ENCODE measurements at regions not wholly inside any gene's neighbourhood (a gene's known extent, or its start where the extent isn't known, plus 50 kb on each side); places are given as distances from the start of the nearest gene placed in this dataset.
"Not testable (repeated sequence)": the region's sequence is repeated elsewhere in the genome, so short reads cannot be mapped to it uniquely, and the experiment has no call there.

- no peaks in the 10 kb centered on the region for H3K27me3 ChIP-seq (ENCODE audit: insufficient read depth)
- H3K27ac ChIP-seq (ENCODE audit: low read depth in 2 of 2, low read length in 1 of 2) = no peak overlapping the region
- WGBS (ENCODE audit: low lambda C conversion rate) = 83% methylated on average over 1 of the region's 1 CpG
- DNase-seq = no peak
- no peak overlapping the region for H3K4me2 ChIP-seq
- H3K9me3 ChIP-seq = 0 out of 2 replicates have a peak, but pooled peaks cover 5% of the 10 kb centered on the region
- H3K36me3 ChIP-seq (replicated peaks in 1 of 2; ENCODE audit: control insufficient read depth in 1 of 2, insufficient read depth in 2 of 2, low read length in 1 of 2) = no peaks in the 10 kb centered on the region
- no peak overlapping the region for H3K4me3 ChIP-seq (ENCODE audit: low read depth in 2 of 2, low read length in 1 of 2)
- ChIA-PET CTCF (no interaction called here), POLR2A (no interaction called here)
- peaks cover 13% of the 10 kb centered on the region for H3F3A ChIP-seq (replicated peaks; ENCODE audit: insufficient read depth)
- no peaks in the 10 kb centered on the region for H3K79me2 ChIP-seq (ENCODE audit: insufficient read depth)
- H3K4me1 ChIP-seq (ENCODE audit: control insufficient read depth in 1 of 2, insufficient read depth in 2 of 2, low read depth in 1 of 2, low read length in 1 of 2) = no peaks in the 10 kb centered on the region
- no peaks in the 10 kb centered on the region for H3K9me2 ChIP-seq
- no peak overlapping the region for H2AFZ ChIP-seq (ENCODE audit: low read depth)
- no peak overlapping the region for H3K9ac ChIP-seq
- no peak for TF ChIP-seq TCF12 (IDR thresholded peaks at IDR 0.05)
- TF ChIP-seq, protein P1, sequence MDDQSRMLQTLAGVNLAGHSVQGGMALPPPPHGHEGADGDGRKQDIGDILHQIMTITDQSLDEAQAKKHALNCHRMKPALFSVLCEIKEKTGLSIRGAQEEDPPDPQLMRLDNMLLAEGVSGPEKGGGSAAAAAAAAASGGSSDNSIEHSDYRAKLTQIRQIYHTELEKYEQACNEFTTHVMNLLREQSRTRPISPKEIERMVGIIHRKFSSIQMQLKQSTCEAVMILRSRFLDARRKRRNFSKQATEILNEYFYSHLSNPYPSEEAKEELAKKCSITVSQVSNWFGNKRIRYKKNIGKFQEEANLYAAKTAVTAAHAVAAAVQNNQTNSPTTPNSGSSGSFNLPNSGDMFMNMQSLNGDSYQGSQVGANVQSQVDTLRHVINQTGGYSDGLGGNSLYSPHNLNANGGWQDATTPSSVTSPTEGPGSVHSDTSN (IDR thresholded peaks at IDR 0.05) = peak; percentile 17; the same call in 1 of the 2 replicates
- no peaks in the 10 kb centered on the region for H4K20me1 ChIP-seq (ENCODE audit: insufficient read depth)
Measured at GRCh38 chr3:105984837-105985236, 116.0 kb upstream of the CBLB start.

GRCh38 chr3:105986343-105986742, 117.5 kb upstream of the CBLB start:
- DNase-seq; H3K9me2 ChIP-seq; H3K27ac ChIP-seq (ENCODE audit: low read depth in 2 of 2, low read length in 1 of 2); H3K9me3 ChIP-seq; H3K79me2 ChIP-seq (ENCODE audit: insufficient read depth); H3K4me3 ChIP-seq (ENCODE audit: low read depth in 2 of 2, low read length in 1 of 2); CTCF ChIA-PET; H3K27me3 ChIP-seq (ENCODE audit: insufficient read depth); H3K4me1 ChIP-seq (ENCODE audit: control insufficient read depth in 1 of 2, insufficient read depth in 2 of 2, low read depth in 1 of 2, low read length in 1 of 2); H3K36me3 ChIP-seq (replicated peaks in 1 of 2; ENCODE audit: control insufficient read depth in 1 of 2, insufficient read depth in 2 of 2, low read length in 1 of 2); H2AFZ ChIP-seq (ENCODE audit: low read depth); H4K20me1 ChIP-seq (ENCODE audit: insufficient read depth); H3K9ac ChIP-seq; H3K4me2 ChIP-seq; POLR2A ChIA-PET: not testable (repeated sequence)
- 89% methylated on average over 2 of the region's 2 CpGs for WGBS (ENCODE audit: low lambda C conversion rate)
- H3F3A ChIP-seq (replicated peaks; ENCODE audit: insufficient read depth) = peaks cover 13% of the 10 kb centered on the region

DNA sequence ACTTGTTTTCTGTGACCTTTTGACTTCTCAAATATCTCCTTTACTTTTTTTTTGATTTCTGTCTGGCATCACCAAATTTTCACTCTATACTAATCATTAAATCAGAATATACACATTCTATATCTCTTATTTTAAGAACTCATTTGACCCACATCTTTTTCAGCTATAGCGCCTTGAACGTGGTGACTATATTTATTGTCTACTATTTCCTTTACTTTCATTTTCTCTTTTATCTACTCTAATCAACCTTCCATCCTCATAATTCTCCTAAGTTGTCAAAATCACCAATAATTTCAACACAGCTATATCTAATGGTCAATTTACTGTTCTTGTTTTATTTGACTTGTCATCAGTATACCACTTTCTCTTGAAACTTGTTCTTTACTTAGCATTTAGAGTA, 119.0 kb upstream of the CBLB start:
- Histone ChIP-seq H3K9me3 (0 out of 2 replicates have a peak, but pooled peaks cover 5% of the 10 kb centered on the region), H3K9ac (no peak overlapping the region), H3K27ac (ENCODE audit: low read depth in 2 of 2, low read length in 1 of 2) (no peak overlapping the region), H3K4me1 (ENCODE audit: control insufficient read depth in 1 of 2, insufficient read depth in 2 of 2, low read depth in 1 of 2, low read length in 1 of 2) (no peaks in the 10 kb centered on the region), H3K4me3 (ENCODE audit: low read depth in 2 of 2, low read length in 1 of 2) (no peak overlapping the region), H3K79me2 (ENCODE audit: insufficient read depth) (no peaks in the 10 kb centered on the region), H2AFZ (ENCODE audit: low read depth) (no peak overlapping the region), H3F3A (replicated peaks; ENCODE audit: insufficient read depth) (peaks cover 13% of the 10 kb centered on the region), H3K9me2 (no peaks in the 10 kb centered on the region), H4K20me1 (ENCODE audit: insufficient read depth) (no peaks in the 10 kb centered on the region), H3K27me3 (ENCODE audit: insufficient read depth) (no peaks in the 10 kb centered on the region), H3K36me3 (replicated peaks in 1 of 2; ENCODE audit: control insufficient read depth in 1 of 2, insufficient read depth in 2 of 2, low read length in 1 of 2) (no peaks in the 10 kb centered on the region), H3K4me2 (no peak overlapping the region)
- DNase-seq = no peak
- POLR2A ChIA-PET = no interaction called here
- TF ChIP-seq FOSL2 (IDR thresholded peaks at IDR 0.05; ENCODE audit: borderline replicate concordance, low read depth) (no peak), MXI1 (IDR thresholded peaks at IDR 0.05; ENCODE audit: low read depth, low read length) (no peak), TAF1 (IDR thresholded peaks at IDR 0.05; ENCODE audit: borderline replicate concordance, low read depth, low read length) (no peak), NRF1 (IDR thresholded peaks at IDR 0.05; ENCODE audit: low read depth, low read length) (no peak), CTCF (IDR thresholded peaks at IDR 0.05) (no peak), USF2 (IDR thresholded peaks at IDR 0.05; ENCODE audit: borderline replicate concordance, low read depth, low read length) (no peak), SIN3A (IDR thresholded peaks at IDR 0.05; ENCODE audit: borderline replicate concordance, low read depth, low read length) (no peak), CHD2 (IDR thresholded peaks at IDR 0.05; ENCODE audit: low read length, partially characterized antibody) (no peak)
- TF ChIP-seq, protein P2, sequence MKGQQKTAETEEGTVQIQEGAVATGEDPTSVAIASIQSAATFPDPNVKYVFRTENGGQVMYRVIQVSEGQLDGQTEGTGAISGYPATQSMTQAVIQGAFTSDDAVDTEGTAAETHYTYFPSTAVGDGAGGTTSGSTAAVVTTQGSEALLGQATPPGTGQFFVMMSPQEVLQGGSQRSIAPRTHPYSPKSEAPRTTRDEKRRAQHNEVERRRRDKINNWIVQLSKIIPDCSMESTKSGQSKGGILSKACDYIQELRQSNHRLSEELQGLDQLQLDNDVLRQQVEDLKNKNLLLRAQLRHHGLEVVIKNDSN (IDR thresholded peaks at IDR 0.05; ENCODE audit: borderline replicate concordance, low read depth) = no peak
- WGBS (ENCODE audit: low lambda C conversion rate) = 98% methylated on average over 2 of the region's 2 CpGs
- CTCF ChIA-PET = no interaction called here

All from SK-N-SH (cell line).